Stomach (tissue), 8 donors: ENCODE measurements at regions not wholly inside any gene's neighbourhood (a gene's known extent, or its start where the extent isn't known, plus 50 kb on each side); places are given as distances from the start of the nearest gene placed in this dataset.

ENCODE experiments used
- DNase-seq, 2 donors: peaks; one replicate each; pipeline versions ENCODE4 v3.0.0 to v3.0.0-alpha.2; 2013 to 2019
- H3K27ac ChIP-seq, 5 donors: fragments of 200-600 bp in 4 of 5; sonication (generic) in 4 of 5; one replicate each; pipeline ENCODE4 v1.5.1; 2013 to 2019; ENCODE audit warnings: mild to moderate bottlenecking in 1 of 5, moderate library complexity in 1 of 5
- H3K27me3 ChIP-seq, 3 donors: fragments of 200-600 bp; sonication (generic); one replicate each; pipeline ENCODE4 v1.5.1; 2017 to 2019; ENCODE audit warnings: mixed run types in 1 of 3
- H3K36me3 ChIP-seq, 4 donors: fragments of 200-600 bp; sonication (generic); 1 replicate in 3 of 4; 2 replicates in 1 of 4; pipeline ENCODE4 v1.5.1; 2016 to 2019
- H3K4me1 ChIP-seq, 4 donors: fragments of 200-600 bp; sonication (generic); one replicate each; pipeline ENCODE4 v1.5.1; 2016 to 2019
- H3K4me3 ChIP-seq, 4 donors: fragments of 200-600 bp; sonication (generic) in 3 of 4; one replicate each; pipeline ENCODE4 v1.5.1; 2016 to 2019; ENCODE audit warnings: mild to moderate bottlenecking in 1 of 4
- H3K9me3 ChIP-seq, 4 donors: fragments of 200-600 bp; sonication (generic); one replicate each; pipeline ENCODE4 v1.5.1; 2016 to 2019
- CTCF ChIP-seq, 7 experiments: fragments of 450-650 bp in 4 of 7; fragments of 200-600 bp in 3 of 7; sonication (generic) in 3 of 7; IDR thresholded peaks; one replicate each; pipeline ENCODE4 v1.5.1; 2016 to 2019; ENCODE audit warnings: antibody characterized with exemption in 7 of 7, control low read depth in 2 of 7, mild to moderate bottlenecking in 1 of 7
- EP300 ChIP-seq: sonication (generic); formaldehyde crosslinking; IDR thresholded peaks from one replicate; pipeline ENCODE4 v1.6.1; 2017; ENCODE audit warnings: antibody characterized with exemption
- POLR2A ChIP-seq, 4 donors: fragments of 450-650 bp; IDR thresholded peaks; one replicate each; pipeline ENCODE4 v1.6.1; 2016; ENCODE audit warnings: antibody characterized with exemption in 4 of 4, control low read depth in 2 of 4, mild to moderate bottlenecking in 1 of 4, moderate library complexity in 1 of 4
- POLR2AphosphoS5 ChIP-seq, 3 donors: sonication (generic); formaldehyde crosslinking; IDR thresholded peaks; one replicate each; pipeline ENCODE4 v1.6.1; 2016; ENCODE audit warnings: antibody characterized with exemption in 3 of 3
- WGBS, 5 donors: extraction: QIAGEN DNeasy Blood & Tissue Kit in 3 of 5; methylation state at CpG; one replicate each; pipeline versions ENCODE4 v1.1.5 to v1.1.7; 2013 to 2018; 5-methylcytosine and 5-hydroxymethylcytosine counted together
- intact Hi-C: fragments of 100-400 bp; cut with DNase I; formaldehyde crosslinking; loops from one replicate; pipeline ENCODE4 v1.15.1; 2023; ENCODE audit warnings: low total_unique reads
- donor health status: healthy with polysubstance abuse.
- donor health status: Bipolar disorder and iron deficiency.
- donor health status: healthy.

- H3K9me3 ChIP-seq, result peaks cover 0 to 24% (median 13%) of the 10 kb centered on the region in 4 donors
- WGBS, 5 donors, result 40 to 57% (median 55%) methylated on average over 2 of the region's 2 CpGs
- no peak for TF ChIP-seq CTCF (IDR thresholded peaks at IDR 0.05)
- no peak for TF ChIP-seq EP300
- no peak for TF ChIP-seq POLR2AphosphoS5 (IDR thresholded peaks at IDR 0.05)
- TF ChIP-seq POLR2A (IDR thresholded peaks at IDR 0.05), result no peak
- H3K4me3 ChIP-seq, result no peak overlapping the region
- no peak for DNase-seq
- H3K27me3 ChIP-seq, result no peaks in the 10 kb centered on the region
- H3K36me3 ChIP-seq, result no peaks in the 10 kb centered on the region
- intact Hi-C loops, result no loop called here
- H3K4me1 ChIP-seq, result no peaks in the 10 kb centered on the region
- H3K27ac ChIP-seq, result no peak overlapping the region
These were observed 1033.1 kb downstream of the RAPGEF2 start for GRCh38 chr4:160136021-160136420.

GRCh38 chr4:160141206-160141605 is 1038.3 kb downstream of the RAPGEF2 start:
- no peak for TF ChIP-seq POLR2A (IDR thresholded peaks at IDR 0.05)
- no peak for TF ChIP-seq CTCF (IDR thresholded peaks at IDR 0.05)
- no peak for TF ChIP-seq POLR2AphosphoS5 (IDR thresholded peaks at IDR 0.05)
- TF ChIP-seq EP300, result no peak
- H3K4me1 ChIP-seq, result no peaks in the 10 kb centered on the region
- H3K27ac ChIP-seq, result no peak overlapping the region
- H3K27me3 ChIP-seq, result no peaks in the 10 kb centered on the region
- H3K36me3 ChIP-seq, result no peaks in the 10 kb centered on the region
- no peak for DNase-seq
- H3K4me3 ChIP-seq, result no peak overlapping the region
- intact Hi-C loops, result no loop called here
- H3K9me3 ChIP-seq, result no peaks in the 10 kb centered on the region

- DNase-seq, result no peak
- Histone ChIP-seq H3K27me3 (no peaks in the 10 kb centered on the region), H3K36me3 (no peaks in the 10 kb centered on the region), H3K27ac (no peak overlapping the region), H3K4me1 (no peaks in the 10 kb centered on the region), H3K9me3 (no peaks in the 10 kb centered on the region), H3K4me3 (no peak overlapping the region)
- intact Hi-C loops, result no loop called here
- TF ChIP-seq POLR2AphosphoS5 (IDR thresholded peaks at IDR 0.05), result no peak
- no peak for TF ChIP-seq CTCF (IDR thresholded peaks at IDR 0.05)
- TF ChIP-seq POLR2A (IDR thresholded peaks at IDR 0.05), result no peak
- no peak for TF ChIP-seq EP300
- WGBS, 5 donors, result 54 to 77% (median 64%) methylated on average over 2 of the region's 2 CpGs
These were observed 1039.7 kb downstream of the RAPGEF2 start for GRCh38 chr4:160142579-160142978.

GRCh38 chr4:160143574-160143973 is 1040.7 kb downstream of the RAPGEF2 start:
- 55 to 70% (median 58%) methylated on average over 3 of the region's 3 CpGs for WGBS, 5 donors
- intact Hi-C loops, result no loop called here
- Histone ChIP-seq H3K4me1 (no peaks in the 10 kb centered on the region), H3K27ac (no peak overlapping the region), H3K4me3 (no peak overlapping the region), H3K27me3 (no peaks in the 10 kb centered on the region), H3K9me3 (no peaks in the 10 kb centered on the region), H3K36me3 (no peaks in the 10 kb centered on the region)
- no peak for TF ChIP-seq CTCF (IDR thresholded peaks at IDR 0.05)
- no peak for TF ChIP-seq POLR2A (IDR thresholded peaks at IDR 0.05)
- no peak for TF ChIP-seq POLR2AphosphoS5 (IDR thresholded peaks at IDR 0.05)
- no peak for TF ChIP-seq EP300
- peak in 1 of 2 donors; percentile 10 for DNase-seq
